Heart left ventricle (tissue), 13 donors: ENCODE measurements at regions not wholly inside any gene's neighbourhood (a gene's known extent, or its start where the extent isn't known, plus 50 kb on each side); places are given as distances from the start of the nearest gene placed in this dataset.
"Not testable (repeated sequence)": the region's sequence is repeated elsewhere in the genome, so short reads cannot be mapped to it uniquely, and the experiment has no call there.

Source experiments
- POLR2A ChIP-seq, 2 donors: fragments of 450-650 bp; IDR thresholded peaks; one replicate each; pipeline ENCODE4 v1.6.1; 2017; ENCODE audit warnings: antibody characterized with exemption in 2 of 2, mild to moderate bottlenecking in 2 of 2, moderate library complexity in 2 of 2
- TF ChIP-seq, protein P1 (sequence below), 12 donors: fragments of 200-600 bp; sonication (generic) in 4 of 12; IDR thresholded peaks; one replicate each; pipeline versions ENCODE4 v1.5.0 to v1.8.0; 2018 to 2022; ENCODE audit warnings: antibody characterized with exemption in 12 of 12, mild to moderate bottlenecking in 5 of 12
- donor health status: ischemic (EF 13 %, LVEDD 7.1; RV severe dilation, severe dysfunction).
- donor health status: DM: no; HTN: yes; CAD: no.
- donor health status: DM: no; HTN: no; CAD: no.
- donor health status: ischemic (EF 25% LVEDD 6.9; RV normal size, moderate dysfunction).
- donor health status: ischemic (EF 25% LVEDD 5.7; RV mildly dilated, moderate dysfunction).
- donor health status: ischemic (EF 35%, LVEDD 5.7; RV mildly dilated, moderate dysfunction).
- donor health status: nonischemic (EF 11% LVEDD 7.7; RV severe dilation, severe dysfunction).
- donor health status: DM: yes; HTN: yes; CAD: no.
- donor health status: PGD.
- donor health status: ischemic (EF 29% LVEDD 5.4; RV normal size, mild dysfunction).
- donor health status: nonischemic (EF 23%, LVEDD 6.1; RV moderate dilation, normal function).

DNA sequence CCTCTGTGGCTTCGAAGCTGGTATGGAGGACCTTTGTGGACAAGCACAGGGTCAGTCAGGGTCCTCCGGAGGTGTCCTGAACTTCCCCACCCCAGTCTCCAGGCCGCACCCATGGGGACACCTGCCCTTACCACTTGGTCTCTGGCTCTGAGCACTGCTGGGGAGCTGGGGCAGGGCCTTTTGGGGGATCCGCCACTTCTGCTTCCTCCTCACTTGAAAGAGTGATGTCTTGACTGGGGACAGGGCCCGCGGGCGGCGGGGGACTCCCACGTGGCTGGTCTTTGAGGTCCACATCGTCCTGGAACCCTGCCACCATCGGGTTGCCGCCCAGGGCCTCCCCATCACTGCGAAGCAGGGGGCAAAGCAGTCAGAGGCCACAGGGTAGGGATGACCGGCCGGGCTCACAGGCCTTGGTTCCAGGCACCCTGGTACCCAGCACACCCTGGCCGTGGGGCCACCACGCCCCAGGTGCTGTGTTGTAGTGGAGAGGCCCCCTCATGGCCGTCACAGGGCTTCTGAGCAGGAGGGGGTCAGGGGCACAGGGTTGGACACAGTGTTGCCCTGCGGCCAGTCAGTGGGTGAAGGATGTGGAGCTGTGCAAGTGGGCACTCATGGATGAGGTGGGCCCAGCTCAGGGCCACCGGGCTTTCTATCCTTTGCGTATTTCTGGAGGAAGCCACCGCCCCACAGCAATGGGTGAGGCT is 256.4 kb downstream of the ANKRD30B start:
- TF ChIP-seq, protein P1, sequence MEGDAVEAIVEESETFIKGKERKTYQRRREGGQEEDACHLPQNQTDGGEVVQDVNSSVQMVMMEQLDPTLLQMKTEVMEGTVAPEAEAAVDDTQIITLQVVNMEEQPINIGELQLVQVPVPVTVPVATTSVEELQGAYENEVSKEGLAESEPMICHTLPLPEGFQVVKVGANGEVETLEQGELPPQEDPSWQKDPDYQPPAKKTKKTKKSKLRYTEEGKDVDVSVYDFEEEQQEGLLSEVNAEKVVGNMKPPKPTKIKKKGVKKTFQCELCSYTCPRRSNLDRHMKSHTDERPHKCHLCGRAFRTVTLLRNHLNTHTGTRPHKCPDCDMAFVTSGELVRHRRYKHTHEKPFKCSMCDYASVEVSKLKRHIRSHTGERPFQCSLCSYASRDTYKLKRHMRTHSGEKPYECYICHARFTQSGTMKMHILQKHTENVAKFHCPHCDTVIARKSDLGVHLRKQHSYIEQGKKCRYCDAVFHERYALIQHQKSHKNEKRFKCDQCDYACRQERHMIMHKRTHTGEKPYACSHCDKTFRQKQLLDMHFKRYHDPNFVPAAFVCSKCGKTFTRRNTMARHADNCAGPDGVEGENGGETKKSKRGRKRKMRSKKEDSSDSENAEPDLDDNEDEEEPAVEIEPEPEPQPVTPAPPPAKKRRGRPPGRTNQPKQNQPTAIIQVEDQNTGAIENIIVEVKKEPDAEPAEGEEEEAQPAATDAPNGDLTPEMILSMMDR (IDR thresholded peaks at IDR 0.05) = not testable (repeated sequence)
- TF ChIP-seq POLR2A (IDR thresholded peaks at IDR 0.05) = not testable (repeated sequence)
